GM12878 (cell line): ENCODE measurements at regions not wholly inside any gene's neighbourhood (a gene's known extent, or its start where the extent isn't known, plus 50 kb on each side); places are given as distances from the start of the nearest gene placed in this dataset.

Experiments
- ATAC-seq: fragments of 200-7000 bp; cut with Tn5 transposase; 3 replicates; pipeline ENCODE4 v1.9.1; 2020; ENCODE audit warnings: mild to moderate bottlenecking, moderate library complexity
- BruUV-seq: library from RNA; stranded (reverse); fragments of 400-500 nt; replicated peaks from 2 replicates; lab custom pipeline; 2021; lab: Mats Ljungman, UMichigan
- CTCF ChIA-PET: fragments of 300-600 bp; sonication (Branson Sonifier 250); formaldehyde crosslinking; extraction: SDS; loops from one replicate; lab custom pipeline; 2021; ENCODE audit warnings: inconsistent platforms; lab: Yijun Ruan, JAX
- POLR2A ChIA-PET: fragments of 350-600 bp; formaldehyde crosslinking; extraction: SDS; loops from one replicate; lab custom pipeline; 2021; ENCODE audit warnings: inconsistent platforms; lab: Charles Lee
- RAD21 ChIA-PET: fragments of 300-600 bp; sonication (Branson Sonifier 250); formaldehyde crosslinking; loops from one replicate; lab custom pipeline; 2023; ENCODE audit warnings: antibody characterized with exemption; ENCODE audit not compliant: unreplicated experiment; lab: Charles Lee
- SMC1A ChIA-PET: fragments of 300-600 bp; sonication (Branson Sonifier 250); formaldehyde crosslinking; loops from one replicate; lab custom pipeline; 2023; ENCODE audit not compliant: unreplicated experiment, uncharacterized antibody; lab: Charles Lee
- DNase-seq: peaks from one replicate; pipeline ENCODE4 v3.0.0-alpha.2; 2011; ENCODE audit warnings: low read depth, low spot score
- FAIRE-seq: peaks from 3 replicates; lab custom pipeline; 2011; peaks lifted over from hg19 to GRCh38; lab: Jason Lieb, UNC
- H2AFZ ChIP-seq: 2 replicates; pipeline ENCODE4 v1.6.0; 2011; ENCODE audit warnings: low read depth, low read length, control low read depth; ENCODE audit not compliant: control insufficient read depth
- H3K27ac ChIP-seq: 2 replicates; pipeline ENCODE4 v1.5.1; 2011; ENCODE audit warnings: control low read depth; ENCODE audit not compliant: control insufficient read depth, insufficient read depth
- H3K27me3 ChIP-seq, 2 experiments: replicated peaks in 1 of 2; 2 replicates each; pipeline versions ENCODE4 v1.6.0 to v1.6.1; 2011; ENCODE audit warnings: low read length in 1 of 2; ENCODE audit not compliant: control insufficient read depth in 2 of 2, insufficient read depth in 2 of 2
- H3K36me3 ChIP-seq, 2 experiments: 2 replicates each; pipeline ENCODE4 v1.5.1; 2011; ENCODE audit warnings: low read length in 1 of 2; ENCODE audit not compliant: control insufficient read depth in 2 of 2, insufficient read depth in 2 of 2
- H3K4me1 ChIP-seq: 2 replicates; pipeline ENCODE4 v1.6.1; 2011; ENCODE audit warnings: mild to moderate bottlenecking, low read length, moderate library complexity, mixed read lengths; ENCODE audit not compliant: control insufficient read depth, insufficient read depth
- H3K4me2 ChIP-seq: 2 replicates; pipeline ENCODE4 v1.6.0; 2011; ENCODE audit warnings: control low read depth; ENCODE audit not compliant: control insufficient read depth, insufficient read depth
- H3K4me3 ChIP-seq: fragments of 200-600 bp; sonication (generic); 2 replicates; pipeline ENCODE4 v1.5.1; 2016
- H3K79me2 ChIP-seq: 2 replicates; pipeline ENCODE4 v1.6.0; 2011; ENCODE audit warnings: low read length; ENCODE audit not compliant: control insufficient read depth, insufficient read depth
- H3K9ac ChIP-seq: 2 replicates; pipeline ENCODE4 v1.8.0; 2011; ENCODE audit warnings: low read length, control low read depth, mixed read lengths; ENCODE audit not compliant: control insufficient read depth, insufficient read depth
- H3K9me3 ChIP-seq: replicated peaks from 3 replicates; pipeline ENCODE4 v1.5.1; 2011; ENCODE audit warnings: mild to moderate bottlenecking, low read length; ENCODE audit not compliant: control insufficient read depth, insufficient read depth
- H4K20me1 ChIP-seq: 2 replicates; pipeline ENCODE4 v1.6.0; 2011; ENCODE audit not compliant: control insufficient read depth, insufficient read depth
- ASH2L ChIP-seq: fragments of 300-600, 200-600 bp; sonication (generic); IDR thresholded peaks from 2 replicates; pipeline ENCODE4 v1.6.1; 2017; ENCODE audit warnings: low read depth, mild to moderate bottlenecking, borderline replicate concordance
- CBFB ChIP-seq: IDR thresholded peaks from 2 replicates; pipeline ENCODE4 v1.6.1; 2016; ENCODE audit warnings: antibody characterized with exemption, low read depth
- CHD1 ChIP-seq: IDR thresholded peaks from 2 replicates; pipeline ENCODE4 v1.6.1; 2012; ENCODE audit warnings: low read depth, low read length, improper control_type of control experiment
- ETV6 ChIP-seq, 2 experiments: fragments of 450-650 bp in 1 of 2; IDR thresholded peaks in 1 of 2; conservative IDR thresholded peaks in 1 of 2; 2 replicates each; pipeline ENCODE4 v1.6.1; 2014; ENCODE audit warnings: antibody characterized with exemption in 1 of 2, borderline replicate concordance in 1 of 2, low read depth in 1 of 2, mild to moderate bottlenecking in 1 of 2, moderate library complexity in 1 of 2
- IKZF2 ChIP-seq, 2 experiments: fragments of 450-650 bp; IDR thresholded peaks; 2 replicates each; pipeline ENCODE4 v1.6.1; 2017; ENCODE audit warnings: mild to moderate bottlenecking in 2 of 2, moderate library complexity in 2 of 2
- JUNB ChIP-seq: IDR thresholded peaks from 2 replicates; pipeline ENCODE4 v1.6.1; 2016; ENCODE audit warnings: antibody characterized with exemption, mild to moderate bottlenecking
- LARP7 ChIP-seq: fragments of 450-650 bp; IDR thresholded peaks from 2 replicates; pipeline ENCODE4 v1.6.1; 2017; ENCODE audit warnings: mild to moderate bottlenecking
- NR2C1 ChIP-seq: fragments of 450-650 bp; IDR thresholded peaks from 2 replicates; pipeline ENCODE4 v1.6.1; 2017; ENCODE audit warnings: antibody characterized with exemption, mild to moderate bottlenecking, moderate library complexity
- POLR2A ChIP-seq: IDR thresholded peaks from 2 replicates; pipeline ENCODE4 v1.6.1; 2011; ENCODE audit warnings: low read depth, mild to moderate bottlenecking, low read length
- POU2F2 ChIP-seq: IDR thresholded peaks from 3 replicates; pipeline ENCODE4 v1.6.1; 2011; ENCODE audit warnings: low read depth, mild to moderate bottlenecking, low read length, borderline replicate concordance
- SMC3 ChIP-seq: IDR thresholded peaks from 2 replicates; pipeline ENCODE4 v1.6.1; 2011; ENCODE audit warnings: low read length, improper control_type of control experiment, borderline replicate concordance
- SUPT20H ChIP-seq: IDR thresholded peaks from 2 replicates; pipeline ENCODE4 v1.6.1; 2011; ENCODE audit warnings: low read depth, mild to moderate bottlenecking, low read length, moderate library complexity, borderline replicate concordance; ENCODE audit not compliant: control insufficient read depth
- ZNF207 ChIP-seq: fragments of 450-650 bp; IDR thresholded peaks from 2 replicates; pipeline ENCODE4 v1.6.1; 2014; ENCODE audit warnings: antibody characterized with exemption, mild to moderate bottlenecking, borderline replicate concordance
- ZSCAN29 ChIP-seq: fragments of 450-650 bp; IDR thresholded peaks from 2 replicates; pipeline ENCODE4 v1.6.1; 2017; ENCODE audit warnings: mild to moderate bottlenecking, moderate library complexity
- ZZZ3 ChIP-seq: IDR thresholded peaks from 2 replicates; pipeline ENCODE4 v1.6.1; 2011; ENCODE audit warnings: low read depth; ENCODE audit not compliant: control insufficient read depth, insufficient read length
- WGBS: methylation state at CpG from one replicate; pipeline ENCODE4 v1.1.6; 2016; ENCODE audit warnings: low lambda C conversion rate; ENCODE audit not compliant: insufficient replicate concordance, insufficient coverage; ENCODE audit errors: missing lambda C conversion rate; 5-methylcytosine and 5-hydroxymethylcytosine counted together
- in situ Hi-C: fragments of 300-500 bp; cut with MboI; formaldehyde crosslinking; loops from 9 replicates; pipeline ENCODE4 v1.14.3; 2018; ENCODE audit warnings: mixed read lengths
- intact Hi-C: fragments of 100-400 bp; cut with micrococcal nuclease; formaldehyde crosslinking; loops from one replicate; pipeline ENCODE4 v1.14.2; 2022; ENCODE audit not compliant: unreplicated experiment
- TF ChIP-seq, protein P1 (sequence below): IDR thresholded peaks from 2 replicates; pipeline ENCODE4 v1.6.1; 2012; ENCODE audit warnings: mild to moderate bottlenecking, low read depth, low read length

DNA sequence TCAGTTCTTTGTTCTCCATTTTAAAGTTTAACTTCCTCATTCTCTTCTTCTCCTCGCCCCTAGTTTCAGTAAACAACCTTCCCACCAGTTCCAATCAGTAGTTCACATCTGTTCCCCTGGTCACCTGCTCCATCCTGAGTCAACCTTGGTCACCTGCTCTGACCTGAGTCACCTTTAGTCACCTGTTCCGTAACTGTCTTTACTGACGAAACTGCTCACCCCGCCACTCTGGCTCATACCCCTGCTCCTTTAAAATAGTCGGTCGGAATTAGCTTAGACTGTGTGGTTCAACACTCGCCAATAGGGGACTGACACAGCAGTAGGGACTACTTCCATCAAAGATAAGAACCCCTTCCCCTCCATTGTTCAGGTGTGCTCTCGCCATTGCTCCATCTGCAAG, 76.3 kb upstream of the GPBP1 start:
- H3K4me2 ChIP-seq: no peak overlapping the region
- intact Hi-C loops (no loop called here), in situ Hi-C loops (no loop called here)
- DNase-seq (no peak), ATAC-seq (no peak), FAIRE-seq (no peak)
- CTCF ChIA-PET: interaction anchor here (1.2 to 1.6 kb wide), 3 partner anchors 8 to 195 kb away, joined by 3 to 5 read pairs (median 4); no protein-coding TSS in a partner anchor
- RAD21 ChIA-PET: no interaction called here
- H3K9me3 ChIP-seq: peaks cover 4% of the 10 kb centered on the region; the same call in 2 of the 3 replicates
- no TSS peak for BruUV-seq
- H3K27me3 ChIP-seq: no peaks in the 10 kb centered on the region
- no peak overlapping the region for H3K9ac ChIP-seq
- H2AFZ ChIP-seq: no peak overlapping the region
- POLR2A ChIA-PET: no interaction called here
- no peaks in the 10 kb centered on the region for H3K79me2 ChIP-seq
- H3K27ac ChIP-seq: no peak overlapping the region
- H3K4me1 ChIP-seq: no peaks in the 10 kb centered on the region
- no peak overlapping the region for H3K4me3 ChIP-seq
- H3K36me3 ChIP-seq: no peaks in the 10 kb centered on the region
- SMC1A ChIA-PET: no interaction called here
- 46% methylated on average over 8 of the region's 8 CpGs for WGBS
- H4K20me1 ChIP-seq: no peaks in the 10 kb centered on the region
- no peak for TF ChIP-seq CBFB
- TF ChIP-seq POU2F2: no peak
- TF ChIP-seq ZSCAN29: no peak
- no peak for TF ChIP-seq SUPT20H
- TF ChIP-seq POLR2A: no peak

DNA sequence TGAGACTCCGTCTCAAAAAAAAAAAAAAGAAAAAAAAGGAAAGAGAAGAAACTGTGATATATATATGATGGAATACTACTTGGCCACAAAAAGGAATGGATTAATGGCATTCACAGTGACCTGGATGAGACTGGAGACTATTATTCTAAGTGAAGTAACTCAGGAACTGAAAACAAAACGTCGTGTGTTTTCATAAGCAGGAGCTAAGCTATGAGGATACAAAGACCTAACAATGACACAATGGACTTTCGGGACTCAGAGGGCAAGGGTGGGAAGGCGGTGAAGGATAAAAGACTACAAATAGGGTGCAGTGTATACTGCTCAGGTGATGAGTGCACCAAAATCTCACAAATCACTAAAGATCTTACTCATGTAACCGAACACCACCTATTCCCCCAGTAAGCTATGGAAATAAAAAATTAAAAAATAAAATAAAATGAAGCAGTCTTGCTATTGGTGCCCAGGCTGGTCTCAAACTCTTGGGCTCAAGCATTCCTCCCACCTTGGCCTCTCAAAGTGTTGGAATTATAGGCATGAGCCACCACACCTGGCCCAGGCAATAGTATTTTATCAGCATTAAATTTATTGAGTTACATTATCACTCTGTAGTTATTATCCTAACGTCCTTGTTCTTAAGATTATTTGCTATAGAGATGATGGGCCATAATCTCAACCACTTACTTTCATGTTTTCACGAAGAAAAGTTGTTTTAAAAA, 71.5 kb upstream of the GPBP1 start:
- intact Hi-C loops: no loop called here
- no peak overlapping the region for H3K9ac ChIP-seq
- no peak overlapping the region for H3K4me2 ChIP-seq
- SMC1A ChIA-PET: interaction anchor here (1.1 kb wide), 1 partner anchor 86 kb away, joined by 3 read pairs; no protein-coding TSS in a partner anchor
- H3K36me3 ChIP-seq: no peaks in the 10 kb centered on the region
- in situ Hi-C loops: no loop called here
- CTCF ChIA-PET: no interaction called here
- RAD21 ChIA-PET: interaction anchor here (1.0 kb wide), 1 partner anchor 35 kb away, joined by 3 read pairs; no protein-coding TSS in a partner anchor
- WGBS: 32% methylated on average over 7 of the region's 8 CpGs
- no peak overlapping the region for H2AFZ ChIP-seq
- ATAC-seq (no peak), FAIRE-seq (no peak), DNase-seq (no peak)
- H3K27me3 ChIP-seq: no peaks in the 10 kb centered on the region
- H3K4me3 ChIP-seq: no peak overlapping the region
- POLR2A ChIA-PET: no interaction called here
- H3K27ac ChIP-seq: no peak overlapping the region
- peaks cover 4% of the 10 kb centered on the region; the same call in 2 of the 3 replicates for H3K9me3 ChIP-seq
- BruUV-seq: no TSS peak
- no peaks in the 10 kb centered on the region for H3K79me2 ChIP-seq
- H4K20me1 ChIP-seq: no peaks in the 10 kb centered on the region
- no peaks in the 10 kb centered on the region for H3K4me1 ChIP-seq
- TF ChIP-seq, protein P1, sequence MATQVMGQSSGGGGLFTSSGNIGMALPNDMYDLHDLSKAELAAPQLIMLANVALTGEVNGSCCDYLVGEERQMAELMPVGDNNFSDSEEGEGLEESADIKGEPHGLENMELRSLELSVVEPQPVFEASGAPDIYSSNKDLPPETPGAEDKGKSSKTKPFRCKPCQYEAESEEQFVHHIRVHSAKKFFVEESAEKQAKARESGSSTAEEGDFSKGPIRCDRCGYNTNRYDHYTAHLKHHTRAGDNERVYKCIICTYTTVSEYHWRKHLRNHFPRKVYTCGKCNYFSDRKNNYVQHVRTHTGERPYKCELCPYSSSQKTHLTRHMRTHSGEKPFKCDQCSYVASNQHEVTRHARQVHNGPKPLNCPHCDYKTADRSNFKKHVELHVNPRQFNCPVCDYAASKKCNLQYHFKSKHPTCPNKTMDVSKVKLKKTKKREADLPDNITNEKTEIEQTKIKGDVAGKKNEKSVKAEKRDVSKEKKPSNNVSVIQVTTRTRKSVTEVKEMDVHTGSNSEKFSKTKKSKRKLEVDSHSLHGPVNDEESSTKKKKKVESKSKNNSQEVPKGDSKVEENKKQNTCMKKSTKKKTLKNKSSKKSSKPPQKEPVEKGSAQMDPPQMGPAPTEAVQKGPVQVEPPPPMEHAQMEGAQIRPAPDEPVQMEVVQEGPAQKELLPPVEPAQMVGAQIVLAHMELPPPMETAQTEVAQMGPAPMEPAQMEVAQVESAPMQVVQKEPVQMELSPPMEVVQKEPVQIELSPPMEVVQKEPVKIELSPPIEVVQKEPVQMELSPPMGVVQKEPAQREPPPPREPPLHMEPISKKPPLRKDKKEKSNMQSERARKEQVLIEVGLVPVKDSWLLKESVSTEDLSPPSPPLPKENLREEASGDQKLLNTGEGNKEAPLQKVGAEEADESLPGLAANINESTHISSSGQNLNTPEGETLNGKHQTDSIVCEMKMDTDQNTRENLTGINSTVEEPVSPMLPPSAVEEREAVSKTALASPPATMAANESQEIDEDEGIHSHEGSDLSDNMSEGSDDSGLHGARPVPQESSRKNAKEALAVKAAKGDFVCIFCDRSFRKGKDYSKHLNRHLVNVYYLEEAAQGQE: no peak
- TF ChIP-seq JUNB: no peak
- no peak for TF ChIP-seq SMC3
- no peak for TF ChIP-seq IKZF2 (IDR thresholded peaks at IDR 0.05)
- TF ChIP-seq ZZZ3: no peak
- TF ChIP-seq NR2C1: no peak
- TF ChIP-seq LARP7: no peak
- no peak for TF ChIP-seq ETV6 (conservative IDR thresholded peaks at IDR 0.05 in 1 of 2, IDR thresholded peaks at IDR 0.05 in 1 of 2; ENCODE audit: borderline replicate concordance in 1 of 2, low read depth in 1 of 2)
- TF ChIP-seq ASH2L: no peak
- TF ChIP-seq CHD1: no peak
- no peak for TF ChIP-seq ZNF207
